Fibroblast of the aortic adventitia (primary cell): ENCODE measurements at regions not wholly inside any gene's neighbourhood (a gene's known extent, or its start where the extent isn't known, plus 50 kb on each side); places are given as distances from the start of the nearest gene placed in this dataset.
A peak's percentile ranks its signal among the peaks of the same experiment; 100 is the strongest.

Experiments
- DNase-seq: peaks from one replicate; pipeline ENCODE4 v3.0.0-alpha.2; 2010; ENCODE audit warnings: low read depth
- H3K4me3 ChIP-seq: 2 replicates; pipeline ENCODE4 v1.5.1; 2011; ENCODE audit warnings: low read depth, mild to moderate bottlenecking, control low read depth, low read length, moderate library complexity
- TF ChIP-seq, protein P1 (sequence below): IDR thresholded peaks from 2 replicates; pipeline ENCODE4 v1.5.1; 2011; ENCODE audit warnings: mild to moderate bottlenecking, low read length, control low read depth, inconsistent platforms; ENCODE audit not compliant: insufficient read depth

DNA sequence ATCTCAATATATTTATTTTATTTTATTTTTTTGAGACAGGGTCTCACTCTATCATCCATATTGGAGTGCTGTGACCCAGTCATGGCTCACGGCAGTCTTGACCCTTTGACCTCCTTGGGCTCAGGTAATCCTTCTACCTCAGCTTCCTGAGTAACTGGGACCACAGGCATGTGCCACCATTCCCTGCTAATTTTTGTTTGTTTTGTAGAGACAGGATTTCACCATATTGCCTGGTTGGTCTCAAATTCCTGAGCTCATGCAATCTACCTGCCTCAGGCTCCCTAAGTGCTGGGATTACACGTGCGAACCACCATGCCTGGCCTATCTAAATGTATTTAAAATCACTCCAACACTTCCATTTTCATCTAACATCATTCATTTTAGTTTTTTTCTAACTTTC is 190.5 kb upstream of the CHD1 start:
- DNase-seq: no peak
- no peak overlapping the region for H3K4me3 ChIP-seq
- TF ChIP-seq, protein P1, sequence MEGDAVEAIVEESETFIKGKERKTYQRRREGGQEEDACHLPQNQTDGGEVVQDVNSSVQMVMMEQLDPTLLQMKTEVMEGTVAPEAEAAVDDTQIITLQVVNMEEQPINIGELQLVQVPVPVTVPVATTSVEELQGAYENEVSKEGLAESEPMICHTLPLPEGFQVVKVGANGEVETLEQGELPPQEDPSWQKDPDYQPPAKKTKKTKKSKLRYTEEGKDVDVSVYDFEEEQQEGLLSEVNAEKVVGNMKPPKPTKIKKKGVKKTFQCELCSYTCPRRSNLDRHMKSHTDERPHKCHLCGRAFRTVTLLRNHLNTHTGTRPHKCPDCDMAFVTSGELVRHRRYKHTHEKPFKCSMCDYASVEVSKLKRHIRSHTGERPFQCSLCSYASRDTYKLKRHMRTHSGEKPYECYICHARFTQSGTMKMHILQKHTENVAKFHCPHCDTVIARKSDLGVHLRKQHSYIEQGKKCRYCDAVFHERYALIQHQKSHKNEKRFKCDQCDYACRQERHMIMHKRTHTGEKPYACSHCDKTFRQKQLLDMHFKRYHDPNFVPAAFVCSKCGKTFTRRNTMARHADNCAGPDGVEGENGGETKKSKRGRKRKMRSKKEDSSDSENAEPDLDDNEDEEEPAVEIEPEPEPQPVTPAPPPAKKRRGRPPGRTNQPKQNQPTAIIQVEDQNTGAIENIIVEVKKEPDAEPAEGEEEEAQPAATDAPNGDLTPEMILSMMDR: no peak

DNA sequence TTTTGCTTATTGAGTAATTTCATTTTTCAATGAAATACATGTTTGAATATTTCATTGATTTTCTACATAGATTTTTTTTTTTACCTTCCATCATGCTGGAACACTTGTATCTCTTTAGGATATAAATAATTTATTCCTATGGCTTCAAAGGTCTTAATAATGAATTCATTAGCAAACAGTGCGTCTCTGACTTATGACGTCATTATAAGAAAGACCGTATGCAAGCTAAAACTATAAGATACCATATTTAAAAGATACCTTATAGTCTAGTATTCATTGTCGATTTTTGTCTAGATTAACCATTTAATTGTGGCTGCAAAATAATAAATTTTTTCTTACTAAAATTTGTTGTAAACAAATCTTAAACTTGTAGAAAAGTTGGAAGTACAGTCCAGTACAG is 187.7 kb upstream of the CHD1 start:
- no peak for DNase-seq
- TF ChIP-seq, protein P1: no peak
- no peak overlapping the region for H3K4me3 ChIP-seq

DNA sequence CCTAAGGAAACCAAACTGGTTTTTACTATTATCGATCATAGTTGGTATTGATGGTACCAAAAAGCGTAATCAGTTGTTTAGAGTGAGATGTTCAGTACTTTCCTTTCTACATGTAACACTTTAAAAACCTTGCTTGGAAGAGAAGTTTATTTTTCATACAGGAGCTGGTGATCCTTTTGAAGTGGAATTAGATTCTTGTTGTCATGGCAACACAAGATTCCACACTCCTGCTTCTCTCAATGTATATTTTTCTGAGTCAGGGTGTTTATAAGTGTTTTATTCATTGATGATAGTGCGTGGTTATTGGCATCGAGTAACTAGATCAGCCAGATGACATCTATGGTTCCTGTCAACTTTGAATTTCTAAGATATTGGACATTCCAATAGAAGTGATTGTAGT is 181.1 kb upstream of the CHD1 start:
- TF ChIP-seq, protein P1: no peak
- no peak overlapping the region for H3K4me3 ChIP-seq
- DNase-seq: no peak

DNA sequence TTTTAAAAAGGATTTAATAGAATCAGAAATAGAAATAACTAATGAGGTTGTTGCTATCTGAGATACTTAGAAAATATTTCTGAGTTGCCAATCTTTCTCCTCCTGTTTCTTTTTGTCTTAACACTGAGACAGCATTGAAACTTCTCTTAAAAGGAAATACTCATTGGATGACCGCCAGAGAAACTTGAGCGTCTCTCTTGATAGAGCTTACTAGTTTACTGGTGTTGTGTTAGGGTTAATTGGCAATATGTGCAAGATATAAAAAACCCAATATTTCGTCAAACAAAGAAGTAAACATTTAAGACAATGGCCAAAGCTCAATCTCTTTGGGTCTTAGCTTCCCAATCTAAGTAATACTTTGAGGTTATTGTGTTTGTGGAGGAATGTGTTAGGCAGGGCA is 176.4 kb upstream of the CHD1 start:
- DNase-seq: peak; percentile 16
- no peak overlapping the region for H3K4me3 ChIP-seq
- TF ChIP-seq, protein P1: no peak

DNA sequence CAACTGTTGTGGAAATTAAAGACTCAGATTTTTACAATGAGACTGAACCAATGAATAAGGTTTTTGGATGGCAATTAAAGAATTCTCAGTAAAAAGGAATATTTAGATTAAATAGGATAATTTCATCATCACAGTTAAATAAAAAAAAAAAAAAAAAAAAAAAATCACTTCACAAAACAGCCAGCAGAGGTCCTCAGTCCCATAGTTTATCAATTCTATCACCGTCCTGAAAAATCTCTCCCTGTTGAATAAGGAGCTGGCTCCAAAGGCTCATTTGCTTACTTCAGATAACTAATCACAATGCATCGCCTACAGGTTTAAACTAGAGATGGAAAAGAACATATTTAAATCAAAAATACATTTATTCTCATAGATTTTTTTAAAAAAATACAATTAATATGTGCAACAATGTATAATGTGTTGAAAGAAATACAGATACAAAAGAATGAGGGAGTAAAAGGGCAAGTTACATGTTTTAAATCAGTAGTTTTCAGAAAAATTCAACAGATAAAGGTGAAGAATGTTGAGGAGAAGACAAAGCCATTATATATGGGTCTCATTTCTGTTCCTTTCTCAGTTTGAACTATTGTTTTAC is 175.8 kb upstream of the CHD1 start:
- TF ChIP-seq, protein P1: peak; percentile 52
- peak; percentile 57 for DNase-seq
- no peak overlapping the region for H3K4me3 ChIP-seq

DNA sequence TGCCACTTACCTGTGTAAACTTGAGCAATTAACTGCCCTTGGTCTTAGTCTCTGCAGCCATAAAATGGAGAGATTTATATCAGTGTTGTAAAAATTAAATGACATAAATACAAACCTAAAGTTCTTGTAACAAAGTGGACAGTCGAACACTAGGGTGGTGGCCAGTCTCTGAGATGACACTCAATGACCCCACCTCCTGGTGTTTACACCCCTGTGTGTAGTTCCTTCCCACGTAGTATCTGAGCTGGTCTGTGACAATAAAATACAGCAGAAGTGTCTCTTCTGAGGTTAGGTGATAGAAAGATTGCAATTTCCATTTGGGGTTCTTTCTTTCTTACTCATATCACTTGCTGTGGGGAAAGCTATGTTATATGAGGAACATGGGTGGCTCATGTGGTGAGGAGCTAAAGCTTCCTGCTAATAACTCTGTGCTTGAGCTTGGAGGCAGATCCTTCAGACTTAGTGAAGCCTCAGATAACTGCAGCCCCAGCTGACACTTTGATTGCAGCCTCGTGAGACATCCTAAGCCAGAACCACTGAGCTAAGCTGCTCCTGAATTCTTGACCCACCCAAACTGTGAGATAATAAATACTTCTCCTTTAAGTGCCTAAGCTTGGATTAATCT is 173.4 kb upstream of the CHD1 start:
- TF ChIP-seq, protein P1: no peak

DNA sequence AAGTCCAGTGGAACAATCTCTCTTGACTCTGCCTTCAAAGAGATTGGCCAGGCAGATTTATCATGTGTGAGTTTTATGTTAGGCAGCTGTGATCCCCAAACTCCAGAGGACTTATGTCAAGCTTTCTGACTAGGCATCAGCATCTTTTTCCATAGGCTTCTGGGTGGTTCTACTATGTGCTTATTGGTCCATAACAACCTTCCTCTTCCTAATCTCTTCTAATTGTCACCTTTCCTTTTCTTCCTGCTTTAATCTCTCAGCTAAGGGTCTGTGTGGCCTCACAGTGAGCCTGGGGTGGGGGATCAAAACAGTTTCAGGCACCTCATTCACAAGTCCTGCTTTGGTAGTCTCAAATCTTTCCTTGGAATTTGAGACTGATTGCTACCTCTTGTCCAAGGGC is 170.9 kb upstream of the CHD1 start:
- no peak overlapping the region for H3K4me3 ChIP-seq
- no peak for DNase-seq
- TF ChIP-seq, protein P1: no peak

More for the DNA sequence above, 173.4 kb upstream of the CHD1 start:
- H3K4me3 ChIP-seq: no peak overlapping the region
- DNase-seq: no peak
